ENCODE measurements at regions not wholly inside any gene's neighbourhood (a gene's known extent, or its start where the extent isn't known, plus 50 kb on each side); places are given as distances from the start of the nearest gene placed in this dataset.

GRCh38 chr3:161690299-161690620 is 193.7 kb downstream of the OTOL1 start:
- in situ Hi-C loops (cut with MboI): no loop called here
- ATAC-seq: no peak

GRCh38 chr3:161691677-161692076 is 195.1 kb downstream of the OTOL1 start:
- CTCF ChIA-PET: interaction anchor here (0.6 to 1.2 kb wide), 4 partner anchors 9 to 145 kb away, joined by 3 to 4 read pairs (median 3); no protein-coding TSS in a partner anchor
- RAD21 ChIA-PET (ENCODE audit: unreplicated experiment): no interaction called here
- TF ChIP-seq LARP7 (IDR thresholded peaks at IDR 0.05) (no peak), PAX5 (IDR thresholded peaks at IDR 0.05; ENCODE audit: borderline replicate concordance, low read depth, low read length) (no peak), BCLAF1 (IDR thresholded peaks at IDR 0.05) (no peak), SMC3 (IDR thresholded peaks at IDR 0.05; ENCODE audit: borderline replicate concordance, low read length) (no peak), HDAC6 (IDR thresholded peaks at IDR 0.05; ENCODE audit: unreplicated experiment) (no peak), EP300 (IDR thresholded peaks at IDR 0.05; ENCODE audit: borderline replicate concordance in 1 of 2, control insufficient read depth in 1 of 2, low read depth in 2 of 2, low read length in 2 of 2) (no peak), ETV6 (conservative IDR thresholded peaks at IDR 0.05 in 1 of 2, IDR thresholded peaks at IDR 0.05 in 1 of 2; ENCODE audit: borderline replicate concordance in 1 of 2, low read depth in 1 of 2) (no peak), RAD51 (IDR thresholded peaks at IDR 0.05) (peak; percentile 50; the same call in 1 of the 2 replicates), CBX5 (IDR thresholded peaks at IDR 0.05; ENCODE audit: low read depth) (no peak), ZNF274 (IDR thresholded peaks at IDR 0.05; ENCODE audit: insufficient read depth, insufficient read length) (no peak), ESRRA (IDR thresholded peaks at IDR 0.05; ENCODE audit: low read length) (no peak)

More at GRCh38 chr3:161690299-161690620, 193.7 kb downstream of the OTOL1 start:
- Histone ChIP-seq H3K9me3 (replicated peaks; ENCODE audit: control insufficient read depth, insufficient read depth, low read length) (no peaks in the 10 kb centered on the region; the same call in 2 of the 3 replicates), H3K27me3 (replicated peaks in 1 of 2; ENCODE audit: control insufficient read depth in 2 of 2, insufficient read depth in 2 of 2, low read length in 1 of 2) (no peaks in the 10 kb centered on the region), H2AFZ (ENCODE audit: control insufficient read depth, low read depth, low read length) (no peak overlapping the region), H3K79me2 (ENCODE audit: control insufficient read depth, insufficient read depth, low read length) (no peaks in the 10 kb centered on the region), H3K4me3 (no peak overlapping the region), H3K27ac (ENCODE audit: control insufficient read depth, insufficient read depth) (no peak overlapping the region), H3K36me3 (ENCODE audit: control insufficient read depth in 2 of 2, insufficient read depth in 2 of 2, low read length in 1 of 2) (no peaks in the 10 kb centered on the region), H3K4me1 (ENCODE audit: control insufficient read depth, insufficient read depth, low read length) (no peaks in the 10 kb centered on the region), H3K9ac (ENCODE audit: control insufficient read depth, insufficient read depth, low read length) (no peak overlapping the region), H3K4me2 (ENCODE audit: control insufficient read depth, insufficient read depth) (no peak overlapping the region), H4K20me1 (ENCODE audit: control insufficient read depth, insufficient read depth) (no peaks in the 10 kb centered on the region)
- CTCF ChIA-PET: no interaction called here
- 13% methylated on average over 3 of the region's 3 CpGs for WGBS (ENCODE audit: insufficient coverage, insufficient replicate concordance, low lambda C conversion rate, missing lambda C conversion rate)
- RAD21 ChIA-PET (ENCODE audit: unreplicated experiment): no interaction called here
- TF ChIP-seq HDAC2 (IDR thresholded peaks at IDR 0.05): no peak
- no peak for TF ChIP-seq TAF1 (IDR thresholded peaks at IDR 0.05; ENCODE audit: borderline replicate concordance, low read depth, low read length)
- TF ChIP-seq USF1 (IDR thresholded peaks at IDR 0.05; ENCODE audit: borderline replicate concordance, extremely low read length, insufficient read depth, low read depth, low read length): no peak
- no peak for TF ChIP-seq NR2C2 (IDR thresholded peaks at IDR 0.05; ENCODE audit: borderline replicate concordance, control insufficient read depth, insufficient read length, low read depth)
- TF ChIP-seq MTA3 (IDR thresholded peaks at IDR 0.05; ENCODE audit: borderline replicate concordance, low read length): no peak
- SMC1A ChIA-PET (ENCODE audit: uncharacterized antibody, unreplicated experiment): no interaction called here
- intact Hi-C loops (cut with micrococcal nuclease; ENCODE audit: unreplicated experiment): no loop called here
- no TSS peak for BruUV-seq (replicated peaks)
- no peak for FAIRE-seq
- POLR2A ChIA-PET: no interaction called here
- DNase-seq (ENCODE audit: low read depth, low spot score): no peak

More at GRCh38 chr3:161691677-161692076, 195.1 kb downstream of the OTOL1 start:
- no peaks in the 10 kb centered on the region for H3K27me3 ChIP-seq (replicated peaks in 1 of 2; ENCODE audit: control insufficient read depth in 2 of 2, insufficient read depth in 2 of 2, low read length in 1 of 2)
- no peaks in the 10 kb centered on the region for H3K79me2 ChIP-seq (ENCODE audit: control insufficient read depth, insufficient read depth, low read length)
- no peaks in the 10 kb centered on the region for H4K20me1 ChIP-seq (ENCODE audit: control insufficient read depth, insufficient read depth)
- H3K4me3 ChIP-seq: no peak overlapping the region
- no peak overlapping the region for H3K4me2 ChIP-seq (ENCODE audit: control insufficient read depth, insufficient read depth)
- 0% methylated on average over 1 of the region's 1 CpG for WGBS (ENCODE audit: insufficient coverage, insufficient replicate concordance, low lambda C conversion rate, missing lambda C conversion rate)
- H2AFZ ChIP-seq (ENCODE audit: control insufficient read depth, low read depth, low read length): no peak overlapping the region
- no peaks in the 10 kb centered on the region for H3K4me1 ChIP-seq (ENCODE audit: control insufficient read depth, insufficient read depth, low read length)
- intact Hi-C loops (cut with micrococcal nuclease; ENCODE audit: unreplicated experiment) (no loop called here), in situ Hi-C loops (cut with MboI) (no loop called here)
- ATAC-seq (peak; percentile 49), FAIRE-seq (no peak), DNase-seq (ENCODE audit: low read depth, low spot score) (no peak)
- SMC1A ChIA-PET (ENCODE audit: uncharacterized antibody, unreplicated experiment): interaction anchor here (0.5 to 4.7 kb wide), 8 partner anchors 9 to 144 kb away, joined by 3 to 20 read pairs (median 4); no protein-coding TSS in a partner anchor
- no peaks in the 10 kb centered on the region for H3K9me3 ChIP-seq (replicated peaks; ENCODE audit: control insufficient read depth, insufficient read depth, low read length)
- BruUV-seq (replicated peaks): no TSS peak
- no peak overlapping the region for H3K27ac ChIP-seq (ENCODE audit: control insufficient read depth, insufficient read depth)
- H3K9ac ChIP-seq (ENCODE audit: control insufficient read depth, insufficient read depth, low read length): no peak overlapping the region
- no peaks in the 10 kb centered on the region for H3K36me3 ChIP-seq (ENCODE audit: control insufficient read depth in 2 of 2, insufficient read depth in 2 of 2, low read length in 1 of 2)
- POLR2A ChIA-PET: no interaction called here
